ENCODE measurements at regions not wholly inside any gene's neighbourhood (a gene's known extent, or its start where the extent isn't known, plus 50 kb on each side); places are given as distances from the start of the nearest gene placed in this dataset.

GRCh38 chr3:30469133-30469532 is 137.3 kb upstream of the TGFBR2 start:
- ATAC-seq, result peak; percentile 48; the same call in 1 of the 3 replicates
- TF ChIP-seq PATZ1 (CRISPR knock-in tag; IDR thresholded peaks at IDR 0.05; ENCODE audit: borderline replicate concordance) (no peak), RARB (CRISPR knock-in tag; IDR thresholded peaks at IDR 0.05) (no peak), OSR1 (CRISPR knock-in tag; IDR thresholded peaks at IDR 0.05) (no peak), ISL1 (CRISPR knock-in tag; IDR thresholded peaks at IDR 0.05) (peak; percentile 74), ARNTL (CRISPR knock-in tag; IDR thresholded peaks at IDR 0.05; ENCODE audit: borderline replicate concordance, low read depth) (no peak), TOX (CRISPR knock-in tag; IDR thresholded peaks at IDR 0.05; ENCODE audit: borderline replicate concordance) (no peak), ZC3H10 (CRISPR knock-in tag; IDR thresholded peaks at IDR 0.05) (peak; percentile 69; the same call in 1 of the 2 replicates), ZNF70 (CRISPR knock-in tag; IDR thresholded peaks at IDR 0.05) (no peak)

- TF ChIP-seq TCF4 (CRISPR knock-in tag; IDR thresholded peaks at IDR 0.05; ENCODE audit: borderline replicate concordance), result no peak
- TF ChIP-seq ZC3H10 (CRISPR knock-in tag; IDR thresholded peaks at IDR 0.05), result no peak
- no peak for TF ChIP-seq ZFP30 (CRISPR knock-in tag; IDR thresholded peaks at IDR 0.05)
- TF ChIP-seq ARNTL (CRISPR knock-in tag; IDR thresholded peaks at IDR 0.05; ENCODE audit: borderline replicate concordance, low read depth), result no peak
- no peak for TF ChIP-seq ZNF70 (CRISPR knock-in tag; IDR thresholded peaks at IDR 0.05)
- no peak for TF ChIP-seq TSHZ2 (CRISPR knock-in tag; IDR thresholded peaks at IDR 0.05)
- TF ChIP-seq ISL1 (CRISPR knock-in tag; IDR thresholded peaks at IDR 0.05), result no peak
- TF ChIP-seq SNAI2 (CRISPR knock-in tag; IDR thresholded peaks at IDR 0.05), result no peak
- TF ChIP-seq CSRNP3 (CRISPR knock-in tag; IDR thresholded peaks at IDR 0.05), result no peak
- TF ChIP-seq CSDC2 (CRISPR knock-in tag; IDR thresholded peaks at IDR 0.05), result no peak
- TF ChIP-seq TOX (CRISPR knock-in tag; IDR thresholded peaks at IDR 0.05; ENCODE audit: borderline replicate concordance), result no peak
- TF ChIP-seq POU6F1 (CRISPR knock-in tag; IDR thresholded peaks at IDR 0.05; ENCODE audit: borderline replicate concordance, low read depth), result no peak
- 0 out of 3 replicates have a peak, but pooled peaks have one; percentile 14 for ATAC-seq
Observed at GRCh38 chr3:30470496-30470895, 135.9 kb upstream of the TGFBR2 start.

- TF ChIP-seq POU6F1 (CRISPR knock-in tag; IDR thresholded peaks at IDR 0.05; ENCODE audit: borderline replicate concordance, low read depth), result no peak
- peak; percentile 26; the same call in 1 of the 2 replicates for TF ChIP-seq ISL1 (CRISPR knock-in tag; IDR thresholded peaks at IDR 0.05)
- no peak for TF ChIP-seq ZNF70 (CRISPR knock-in tag; IDR thresholded peaks at IDR 0.05)
- no peak for TF ChIP-seq CSRNP3 (CRISPR knock-in tag; IDR thresholded peaks at IDR 0.05)
- TF ChIP-seq BACH2 (CRISPR knock-in tag; IDR thresholded peaks at IDR 0.05; ENCODE audit: borderline replicate concordance), result no peak
- ATAC-seq, result peak; percentile 74
Observed at GRCh38 chr3:30471066-30471465, 135.3 kb upstream of the TGFBR2 start.

Data from SK-N-SH treated with all-trans-retinoic acid at 6 μM for 48 hours (cell line).